GM12891 (cell line): ENCODE measurements at regions not wholly inside any gene's neighbourhood (a gene's known extent, or its start where the extent isn't known, plus 50 kb on each side); places are given as distances from the start of the nearest gene placed in this dataset.

Experiments
- POLR2AphosphoS5 ChIP-seq: IDR thresholded peaks from 2 replicates; pipeline ENCODE4 v1.6.1; 2011; ENCODE audit warnings: low read depth, low read length, control low read depth
- SPI1 ChIP-seq: IDR thresholded peaks from 2 replicates; pipeline ENCODE4 v1.6.1; 2011; ENCODE audit warnings: low read depth, low read length, control low read depth

DNA sequence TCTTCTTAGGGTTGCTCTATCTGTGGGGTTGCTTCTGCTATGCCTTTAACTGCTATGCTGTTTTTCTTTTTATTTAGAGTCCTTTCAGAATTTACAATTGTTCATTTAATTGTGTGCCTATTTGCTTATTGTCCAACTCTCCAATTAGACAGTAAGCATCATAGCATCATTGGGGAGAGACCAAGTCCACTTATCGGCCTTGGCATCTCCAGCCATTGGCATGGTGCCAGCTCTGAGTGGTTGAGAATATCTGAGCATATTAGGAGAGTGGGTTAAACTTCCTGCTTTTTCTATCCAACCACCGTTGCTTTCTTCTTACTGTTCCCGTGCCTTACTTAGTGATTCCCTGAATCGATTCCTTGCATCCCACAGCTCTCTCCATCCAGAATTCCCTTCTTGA lies 535.0 kb downstream of the AJAP1 start:
- TF ChIP-seq POLR2AphosphoS5: no peak
- TF ChIP-seq SPI1: no peak
